ENCODE measurements at regions not wholly inside any gene's neighbourhood (a gene's known extent, or its start where the extent isn't known, plus 50 kb on each side); places are given as distances from the start of the nearest gene placed in this dataset.

- TF ChIP-seq, protein P1, sequence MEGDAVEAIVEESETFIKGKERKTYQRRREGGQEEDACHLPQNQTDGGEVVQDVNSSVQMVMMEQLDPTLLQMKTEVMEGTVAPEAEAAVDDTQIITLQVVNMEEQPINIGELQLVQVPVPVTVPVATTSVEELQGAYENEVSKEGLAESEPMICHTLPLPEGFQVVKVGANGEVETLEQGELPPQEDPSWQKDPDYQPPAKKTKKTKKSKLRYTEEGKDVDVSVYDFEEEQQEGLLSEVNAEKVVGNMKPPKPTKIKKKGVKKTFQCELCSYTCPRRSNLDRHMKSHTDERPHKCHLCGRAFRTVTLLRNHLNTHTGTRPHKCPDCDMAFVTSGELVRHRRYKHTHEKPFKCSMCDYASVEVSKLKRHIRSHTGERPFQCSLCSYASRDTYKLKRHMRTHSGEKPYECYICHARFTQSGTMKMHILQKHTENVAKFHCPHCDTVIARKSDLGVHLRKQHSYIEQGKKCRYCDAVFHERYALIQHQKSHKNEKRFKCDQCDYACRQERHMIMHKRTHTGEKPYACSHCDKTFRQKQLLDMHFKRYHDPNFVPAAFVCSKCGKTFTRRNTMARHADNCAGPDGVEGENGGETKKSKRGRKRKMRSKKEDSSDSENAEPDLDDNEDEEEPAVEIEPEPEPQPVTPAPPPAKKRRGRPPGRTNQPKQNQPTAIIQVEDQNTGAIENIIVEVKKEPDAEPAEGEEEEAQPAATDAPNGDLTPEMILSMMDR (IDR thresholded peaks at IDR 0.05) = no peak
- no peak for TF ChIP-seq POLR2AphosphoS5 (IDR thresholded peaks at IDR 0.05)
Measured at GRCh38 chrX:51395810-51396728, 63.4 kb downstream of the NUDT10 start.

Measured in suprapubic skin (tissue), 3 donors.